ENCODE measurements at regions not wholly inside any gene's neighbourhood (a gene's known extent, or its start where the extent isn't known, plus 50 kb on each side); places are given as distances from the start of the nearest gene placed in this dataset.

DNA sequence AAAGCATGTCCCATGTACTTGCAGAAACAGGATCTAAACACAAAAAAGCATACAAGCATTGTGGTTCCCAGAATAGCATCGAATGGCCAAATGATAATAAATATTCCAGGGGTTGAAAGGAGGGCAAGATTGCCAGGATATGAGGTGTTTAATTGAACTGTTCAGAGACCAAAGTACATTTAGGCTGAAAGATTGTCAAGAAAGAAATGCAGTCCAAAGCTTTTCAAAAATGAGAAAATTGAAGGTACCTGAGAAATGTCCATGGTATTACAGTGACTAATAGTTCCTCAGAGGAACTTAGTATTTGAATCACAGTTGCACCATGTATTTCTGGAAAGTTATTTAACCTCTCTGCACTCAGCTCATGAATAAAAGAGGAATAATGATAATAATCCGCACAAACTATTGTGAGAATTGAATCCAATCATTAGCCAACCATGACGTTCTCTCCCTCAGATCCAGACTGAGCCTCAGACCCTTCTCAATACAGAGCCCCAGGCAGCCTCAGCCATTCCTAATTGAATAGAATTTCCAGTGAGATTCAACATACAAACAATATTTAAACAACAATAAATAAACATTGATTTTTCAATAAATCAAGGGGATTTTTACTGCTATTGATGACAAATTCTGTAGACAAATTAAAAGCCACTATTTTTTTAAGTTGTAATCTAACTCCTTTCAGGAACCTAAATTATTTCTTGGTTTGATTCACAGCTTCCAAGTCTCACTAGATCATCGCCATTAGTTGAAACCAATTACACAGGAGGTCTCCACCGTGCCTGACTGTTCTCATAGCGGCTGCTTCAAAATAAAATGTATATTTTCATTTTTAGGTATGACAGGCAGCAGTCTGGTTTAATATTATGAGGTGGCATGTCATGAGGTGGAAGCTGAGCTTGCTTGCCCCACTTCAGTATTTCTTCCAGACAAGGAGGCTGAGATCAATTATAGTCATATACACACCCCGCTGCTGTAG is 144.3 kb upstream of the TENT5A start:
- H3K36me3 ChIP-seq (ENCODE audit: insufficient read depth, low read length) = no peaks in the 10 kb centered on the region
- no peaks in the 10 kb centered on the region for H3K9me3 ChIP-seq (ENCODE audit: insufficient read depth, low read length, severe bottlenecking)
- H3K27me3 ChIP-seq (ENCODE audit: insufficient read depth, low read length, poor library complexity) = no peaks in the 10 kb centered on the region
- no peaks in the 10 kb centered on the region for H3K4me1 ChIP-seq (ENCODE audit: insufficient read depth, low read length)
- no peak overlapping the region for H3K4me2 ChIP-seq (ENCODE audit: insufficient read depth, low read length)
- no peak for ATAC-seq (ENCODE audit: insufficient read depth, low read depth)
- no peak overlapping the region for H3K9ac ChIP-seq (ENCODE audit: low read depth, low read length)
- no peak overlapping the region for H2AFZ ChIP-seq (ENCODE audit: low read depth, low read length)
- H4K20me1 ChIP-seq (ENCODE audit: insufficient read depth, low read length) = no peaks in the 10 kb centered on the region
- TF ChIP-seq EZH2 (IDR thresholded peaks at IDR 0.05; ENCODE audit: borderline replicate concordance, low read depth, low read length, severe bottlenecking) = no peak
- TF ChIP-seq, protein P1, sequence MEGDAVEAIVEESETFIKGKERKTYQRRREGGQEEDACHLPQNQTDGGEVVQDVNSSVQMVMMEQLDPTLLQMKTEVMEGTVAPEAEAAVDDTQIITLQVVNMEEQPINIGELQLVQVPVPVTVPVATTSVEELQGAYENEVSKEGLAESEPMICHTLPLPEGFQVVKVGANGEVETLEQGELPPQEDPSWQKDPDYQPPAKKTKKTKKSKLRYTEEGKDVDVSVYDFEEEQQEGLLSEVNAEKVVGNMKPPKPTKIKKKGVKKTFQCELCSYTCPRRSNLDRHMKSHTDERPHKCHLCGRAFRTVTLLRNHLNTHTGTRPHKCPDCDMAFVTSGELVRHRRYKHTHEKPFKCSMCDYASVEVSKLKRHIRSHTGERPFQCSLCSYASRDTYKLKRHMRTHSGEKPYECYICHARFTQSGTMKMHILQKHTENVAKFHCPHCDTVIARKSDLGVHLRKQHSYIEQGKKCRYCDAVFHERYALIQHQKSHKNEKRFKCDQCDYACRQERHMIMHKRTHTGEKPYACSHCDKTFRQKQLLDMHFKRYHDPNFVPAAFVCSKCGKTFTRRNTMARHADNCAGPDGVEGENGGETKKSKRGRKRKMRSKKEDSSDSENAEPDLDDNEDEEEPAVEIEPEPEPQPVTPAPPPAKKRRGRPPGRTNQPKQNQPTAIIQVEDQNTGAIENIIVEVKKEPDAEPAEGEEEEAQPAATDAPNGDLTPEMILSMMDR (IDR thresholded peaks at IDR 0.05; ENCODE audit: borderline replicate concordance, extremely low read depth, low read length, poor library complexity, severe bottlenecking) = no peak
- no peaks in the 10 kb centered on the region for H3K79me2 ChIP-seq (ENCODE audit: insufficient read depth, low read length)
- no peak overlapping the region for H3K4me3 ChIP-seq (ENCODE audit: low read depth in 1 of 2, low read length in 2 of 2)
- DNase-seq = no peak
- no peak overlapping the region for H3K27ac ChIP-seq (ENCODE audit: low read length)

DNA sequence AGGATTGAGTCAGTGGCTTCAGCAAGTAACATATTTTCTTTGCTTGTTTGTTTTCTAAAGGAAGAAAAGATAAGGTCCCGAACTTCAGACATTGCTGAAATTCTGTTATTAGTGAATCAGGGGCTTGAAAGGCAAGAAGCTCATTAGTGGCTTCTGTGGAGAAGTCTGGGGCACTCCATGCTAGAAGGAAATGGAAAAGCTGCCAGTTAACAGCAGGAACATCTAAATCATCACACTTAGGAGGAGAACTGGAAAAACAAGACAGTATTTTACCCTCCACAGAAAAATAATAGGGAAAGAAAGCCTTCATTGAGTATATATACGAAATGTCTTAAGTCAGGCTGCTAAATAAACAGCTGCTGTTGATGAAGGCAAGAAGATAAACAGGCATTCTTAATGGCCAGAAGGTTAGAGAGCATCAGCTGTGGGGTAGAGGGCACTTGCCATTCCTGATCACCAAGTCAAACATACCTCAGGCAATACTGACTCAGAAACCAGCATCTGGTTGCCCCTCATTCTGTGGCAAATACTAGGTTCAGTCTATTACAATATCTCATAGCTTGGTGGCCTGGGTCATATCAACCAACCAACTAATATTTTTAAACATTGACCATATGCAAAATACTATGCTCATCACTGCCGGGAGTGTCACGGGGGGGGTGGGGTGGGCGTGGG is 143.2 kb upstream of the TENT5A start:
- DNase-seq = no peak

DNA sequence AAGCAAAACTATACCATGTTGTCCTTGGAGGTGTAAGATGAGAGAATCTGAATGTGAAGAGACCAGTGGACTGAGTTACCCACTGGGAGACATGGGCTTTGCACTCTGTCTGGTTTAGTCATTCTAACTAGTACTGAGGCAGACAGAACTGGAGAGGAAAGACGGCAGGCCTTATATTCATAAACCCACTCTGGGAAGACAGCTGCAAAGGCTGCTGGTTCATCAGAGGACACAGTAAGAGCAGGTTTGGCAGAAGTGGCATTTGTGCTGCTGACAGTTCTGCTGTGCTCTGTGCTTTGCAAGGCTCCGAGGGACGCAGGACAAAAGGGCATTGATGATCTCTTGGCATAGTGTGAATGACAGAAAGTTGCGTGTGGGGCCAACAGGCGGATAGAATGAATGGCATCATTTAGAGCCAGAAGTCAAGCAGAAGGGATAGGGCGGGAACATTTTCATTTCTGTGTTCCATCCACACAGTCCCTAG is 142.3 kb upstream of the TENT5A start:
- Histone ChIP-seq H3K4me1 (ENCODE audit: insufficient read depth, low read length) (no peaks in the 10 kb centered on the region), H3K27ac (ENCODE audit: low read length) (no peak overlapping the region), H3K9me3 (ENCODE audit: insufficient read depth, low read length, severe bottlenecking) (no peaks in the 10 kb centered on the region), H3K79me2 (ENCODE audit: insufficient read depth, low read length) (no peaks in the 10 kb centered on the region), H3K27me3 (ENCODE audit: insufficient read depth, low read length, poor library complexity) (no peaks in the 10 kb centered on the region), H3K9ac (ENCODE audit: low read depth, low read length) (no peak overlapping the region), H2AFZ (ENCODE audit: low read depth, low read length) (no peak overlapping the region), H3K36me3 (ENCODE audit: insufficient read depth, low read length) (no peaks in the 10 kb centered on the region), H3K4me2 (ENCODE audit: insufficient read depth, low read length) (no peak overlapping the region), H3K4me3 (ENCODE audit: low read depth in 1 of 2, low read length in 2 of 2) (no peak overlapping the region), H4K20me1 (ENCODE audit: insufficient read depth, low read length) (no peaks in the 10 kb centered on the region)
- no peak for TF ChIP-seq EZH2 (IDR thresholded peaks at IDR 0.05; ENCODE audit: borderline replicate concordance, low read depth, low read length, severe bottlenecking)
- TF ChIP-seq, protein P1 (IDR thresholded peaks at IDR 0.05; ENCODE audit: borderline replicate concordance, extremely low read depth, low read length, poor library complexity, severe bottlenecking) = no peak
- DNase-seq (no peak), ATAC-seq (ENCODE audit: insufficient read depth, low read depth) (no peak)

More for the DNA sequence above, 143.2 kb upstream of the TENT5A start:
- Histone ChIP-seq H3K4me2 (ENCODE audit: insufficient read depth, low read length) (no peak overlapping the region), H3K4me1 (ENCODE audit: insufficient read depth, low read length) (no peaks in the 10 kb centered on the region), H3K9me3 (ENCODE audit: insufficient read depth, low read length, severe bottlenecking) (no peaks in the 10 kb centered on the region), H4K20me1 (ENCODE audit: insufficient read depth, low read length) (no peaks in the 10 kb centered on the region), H3K27ac (ENCODE audit: low read length) (no peak overlapping the region), H3K27me3 (ENCODE audit: insufficient read depth, low read length, poor library complexity) (no peaks in the 10 kb centered on the region), H2AFZ (ENCODE audit: low read depth, low read length) (no peak overlapping the region), H3K4me3 (ENCODE audit: low read depth in 1 of 2, low read length in 2 of 2) (no peak overlapping the region), H3K36me3 (ENCODE audit: insufficient read depth, low read length) (no peaks in the 10 kb centered on the region), H3K79me2 (ENCODE audit: insufficient read depth, low read length) (no peaks in the 10 kb centered on the region), H3K9ac (ENCODE audit: low read depth, low read length) (no peak overlapping the region)
- no peak for ATAC-seq (ENCODE audit: insufficient read depth, low read depth)
- no peak for TF ChIP-seq EZH2 (IDR thresholded peaks at IDR 0.05; ENCODE audit: borderline replicate concordance, low read depth, low read length, severe bottlenecking)
- TF ChIP-seq, protein P1 (IDR thresholded peaks at IDR 0.05; ENCODE audit: borderline replicate concordance, extremely low read depth, low read length, poor library complexity, severe bottlenecking) = no peak

Measured in DND-41 (cell line).